ENCODE measurements at regions not wholly inside any gene's neighbourhood (a gene's known extent, or its start where the extent isn't known, plus 50 kb on each side); places are given as distances from the start of the nearest gene placed in this dataset.

- no peak for DNase-seq (ENCODE audit: low read depth)
These were observed 663.6 kb upstream of the RIOK2 start for GRCh38 chr5:97846643-97847042.

GRCh38 chr5:97847920-97848631, 665.0 kb upstream of the RIOK2 start:
- no peak for DNase-seq (ENCODE audit: low read depth)

GRCh38 chr5:97851036-97851435, 668.0 kb upstream of the RIOK2 start:
- DNase-seq (ENCODE audit: low read depth) = no peak

GRCh38 chr5:97854871-97855762, 672.1 kb upstream of the RIOK2 start:
- peak; percentile 66 for DNase-seq (ENCODE audit: low read depth)

GRCh38 chr5:97874491-97874890, 691.4 kb upstream of the RIOK2 start:
- DNase-seq (ENCODE audit: low read depth) = peak; percentile 0

- no peak for DNase-seq (ENCODE audit: low read depth)
These were observed 693.2 kb upstream of the RIOK2 start for GRCh38 chr5:97876272-97876671.

GRCh38 chr5:97877588-97877987, 694.5 kb upstream of the RIOK2 start:
- DNase-seq (ENCODE audit: low read depth) = no peak

- no peak for DNase-seq (ENCODE audit: low read depth)
These were observed 705.4 kb upstream of the RIOK2 start for GRCh38 chr5:97888439-97888838.

GRCh38 chr5:97891971-97892370, 708.9 kb upstream of the RIOK2 start:
- no peak for DNase-seq (ENCODE audit: low read depth)

GRCh38 chr5:97903742-97904141, 720.7 kb upstream of the RIOK2 start:
- no peak for DNase-seq (ENCODE audit: low read depth)

- no peak for DNase-seq (ENCODE audit: low read depth)
These were observed 723.1 kb upstream of the RIOK2 start for GRCh38 chr5:97906135-97906534.

- no peak for DNase-seq (ENCODE audit: low read depth)
These were observed 724.8 kb upstream of the RIOK2 start for GRCh38 chr5:97907646-97908400.

GRCh38 chr5:97909541-97909940, 726.5 kb upstream of the RIOK2 start:
- DNase-seq (ENCODE audit: low read depth) = no peak

GRCh38 chr5:97914483-97914882, 731.4 kb upstream of the RIOK2 start:
- no peak for DNase-seq (ENCODE audit: low read depth)

GRCh38 chr5:97915106-97915505, 732.1 kb upstream of the RIOK2 start:
- no peak for DNase-seq (ENCODE audit: low read depth)

- no peak for DNase-seq (ENCODE audit: low read depth)
These were observed 735.0 kb upstream of the RIOK2 start for GRCh38 chr5:97918057-97918456.

GRCh38 chr5:97918620-97919019, 735.6 kb upstream of the RIOK2 start:
- no peak for DNase-seq (ENCODE audit: low read depth)

GRCh38 chr5:97919719-97920118, 736.7 kb upstream of the RIOK2 start:
- DNase-seq (ENCODE audit: low read depth) = no peak

GRCh38 chr5:97922776-97923175, 739.7 kb upstream of the RIOK2 start:
- DNase-seq (ENCODE audit: low read depth) = no peak

GRCh38 chr5:97923496-97923895, 740.4 kb upstream of the RIOK2 start:
- no peak for DNase-seq (ENCODE audit: low read depth)

- no peak for DNase-seq (ENCODE audit: low read depth)
These were observed 741.0 kb upstream of the RIOK2 start for GRCh38 chr5:97923997-97924396.

GRCh38 chr5:97929383-97929782, 746.3 kb upstream of the RIOK2 start:
- peak; percentile 34 for DNase-seq (ENCODE audit: low read depth)

- DNase-seq (ENCODE audit: low read depth) = no peak
These were observed 748.8 kb upstream of the RIOK2 start for GRCh38 chr5:97931829-97932228.

All from amniotic epithelial cell (primary cell).